Gastroesophageal sphincter (tissue), 2 donors: ENCODE measurements at regions not wholly inside any gene's neighbourhood (a gene's known extent, or its start where the extent isn't known, plus 50 kb on each side); places are given as distances from the start of the nearest gene placed in this dataset.

Experiments used
- EP300 ChIP-seq: sonication (generic); formaldehyde crosslinking; IDR thresholded peaks from one replicate; pipeline ENCODE4 v1.6.1; 2017; ENCODE audit warnings: antibody characterized with exemption, mild to moderate bottlenecking
- POLR2A ChIP-seq, 2 donors: fragments of 450-650 bp; IDR thresholded peaks; one replicate each; pipeline ENCODE4 v1.6.1; 2017; ENCODE audit warnings: antibody characterized with exemption in 2 of 2, mild to moderate bottlenecking in 2 of 2, moderate library complexity in 1 of 2
- POLR2AphosphoS5 ChIP-seq: sonication (generic); formaldehyde crosslinking; IDR thresholded peaks from one replicate; pipeline ENCODE4 v1.6.1; 2017; ENCODE audit warnings: antibody characterized with exemption

- TF ChIP-seq POLR2A (IDR thresholded peaks at IDR 0.05) (no peak), EP300 (no peak), POLR2AphosphoS5 (no peak)
Observed at GRCh38 chr11:106186630-106187029, 109.2 kb downstream of the AASDHPPT start.
